ENCODE measurements at regions not wholly inside any gene's neighbourhood (a gene's known extent, or its start where the extent isn't known, plus 50 kb on each side); places are given as distances from the start of the nearest gene placed in this dataset.

DNA sequence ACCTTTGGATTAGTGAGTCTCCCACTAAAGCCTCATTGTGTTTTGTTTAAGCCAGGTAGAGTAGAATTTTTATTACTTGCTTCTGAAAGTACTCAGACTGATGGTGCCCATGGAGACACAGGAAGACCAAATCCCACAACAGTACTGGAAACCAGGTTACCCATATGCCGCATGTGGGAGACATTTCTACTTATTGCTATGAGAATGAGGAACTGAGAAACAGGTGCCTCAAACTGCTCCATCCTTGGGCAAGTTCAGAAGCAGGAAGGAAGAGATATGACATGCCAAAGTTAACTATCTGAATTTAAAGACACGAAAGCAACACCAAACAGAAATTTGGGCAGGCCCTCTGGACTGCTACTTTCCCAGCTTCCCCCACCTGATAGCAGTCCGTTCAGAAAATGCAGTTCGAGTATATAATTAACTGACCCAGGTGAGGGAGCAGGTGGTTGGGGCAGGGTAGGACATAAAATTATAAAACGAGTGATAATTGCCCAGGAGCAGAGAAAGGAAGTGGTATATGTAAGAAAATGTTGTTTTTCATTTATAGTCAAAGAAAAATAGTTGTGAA is 382.3 kb upstream of the MTPN start:
- Mint-ChIP-seq H3K36me3 (ENCODE audit: unreplicated experiment) (no peaks in the 10 kb centered on the region), H3K9me3 (ENCODE audit: unreplicated experiment) (no peaks in the 10 kb centered on the region), H3K4me1 (ENCODE audit: low read depth, unreplicated experiment) (no peaks in the 10 kb centered on the region), H3K27me3 (ENCODE audit: unreplicated experiment) (no peaks in the 10 kb centered on the region), H3K4me3 (ENCODE audit: unreplicated experiment) (no peak overlapping the region), H3K27ac (ENCODE audit: unreplicated experiment) (no peak overlapping the region)
- DNase-seq: no peak
- TF ChIP-seq, protein P1, sequence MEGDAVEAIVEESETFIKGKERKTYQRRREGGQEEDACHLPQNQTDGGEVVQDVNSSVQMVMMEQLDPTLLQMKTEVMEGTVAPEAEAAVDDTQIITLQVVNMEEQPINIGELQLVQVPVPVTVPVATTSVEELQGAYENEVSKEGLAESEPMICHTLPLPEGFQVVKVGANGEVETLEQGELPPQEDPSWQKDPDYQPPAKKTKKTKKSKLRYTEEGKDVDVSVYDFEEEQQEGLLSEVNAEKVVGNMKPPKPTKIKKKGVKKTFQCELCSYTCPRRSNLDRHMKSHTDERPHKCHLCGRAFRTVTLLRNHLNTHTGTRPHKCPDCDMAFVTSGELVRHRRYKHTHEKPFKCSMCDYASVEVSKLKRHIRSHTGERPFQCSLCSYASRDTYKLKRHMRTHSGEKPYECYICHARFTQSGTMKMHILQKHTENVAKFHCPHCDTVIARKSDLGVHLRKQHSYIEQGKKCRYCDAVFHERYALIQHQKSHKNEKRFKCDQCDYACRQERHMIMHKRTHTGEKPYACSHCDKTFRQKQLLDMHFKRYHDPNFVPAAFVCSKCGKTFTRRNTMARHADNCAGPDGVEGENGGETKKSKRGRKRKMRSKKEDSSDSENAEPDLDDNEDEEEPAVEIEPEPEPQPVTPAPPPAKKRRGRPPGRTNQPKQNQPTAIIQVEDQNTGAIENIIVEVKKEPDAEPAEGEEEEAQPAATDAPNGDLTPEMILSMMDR (IDR thresholded peaks at IDR 0.05; ENCODE audit: partially characterized antibody, unreplicated experiment): no peak

DNA sequence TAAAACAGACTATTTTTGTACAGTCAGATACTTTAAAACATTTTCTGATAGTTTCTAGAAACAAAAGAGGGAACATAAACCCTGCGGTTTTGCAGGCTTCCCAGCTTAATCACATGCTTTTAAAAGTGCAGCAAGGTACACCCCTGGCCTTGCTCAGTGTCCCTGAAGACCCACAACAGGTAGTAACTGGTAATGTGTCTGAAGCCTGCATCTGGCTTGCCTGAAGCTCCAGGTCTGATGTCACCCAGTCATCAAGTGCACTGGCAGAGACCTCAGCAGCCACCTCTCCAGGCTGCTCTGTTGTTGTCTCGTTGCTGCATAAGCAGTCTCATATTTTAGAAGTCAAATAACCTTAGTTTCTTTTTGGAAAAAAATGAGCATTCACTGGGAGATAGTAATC is 376.1 kb upstream of the MTPN start:
- H3K27ac Mint-ChIP-seq (ENCODE audit: unreplicated experiment): no peak overlapping the region
- no peak overlapping the region for H3K4me3 Mint-ChIP-seq (ENCODE audit: unreplicated experiment)
- H3K36me3 Mint-ChIP-seq (ENCODE audit: unreplicated experiment): no peaks in the 10 kb centered on the region
- H3K4me1 Mint-ChIP-seq (ENCODE audit: low read depth, unreplicated experiment): no peaks in the 10 kb centered on the region
- DNase-seq: no peak
- no peaks in the 10 kb centered on the region for H3K9me3 Mint-ChIP-seq (ENCODE audit: unreplicated experiment)
- H3K27me3 Mint-ChIP-seq (ENCODE audit: unreplicated experiment): no peaks in the 10 kb centered on the region
- TF ChIP-seq, protein P1 (IDR thresholded peaks at IDR 0.05; ENCODE audit: partially characterized antibody, unreplicated experiment): no peak

DNA sequence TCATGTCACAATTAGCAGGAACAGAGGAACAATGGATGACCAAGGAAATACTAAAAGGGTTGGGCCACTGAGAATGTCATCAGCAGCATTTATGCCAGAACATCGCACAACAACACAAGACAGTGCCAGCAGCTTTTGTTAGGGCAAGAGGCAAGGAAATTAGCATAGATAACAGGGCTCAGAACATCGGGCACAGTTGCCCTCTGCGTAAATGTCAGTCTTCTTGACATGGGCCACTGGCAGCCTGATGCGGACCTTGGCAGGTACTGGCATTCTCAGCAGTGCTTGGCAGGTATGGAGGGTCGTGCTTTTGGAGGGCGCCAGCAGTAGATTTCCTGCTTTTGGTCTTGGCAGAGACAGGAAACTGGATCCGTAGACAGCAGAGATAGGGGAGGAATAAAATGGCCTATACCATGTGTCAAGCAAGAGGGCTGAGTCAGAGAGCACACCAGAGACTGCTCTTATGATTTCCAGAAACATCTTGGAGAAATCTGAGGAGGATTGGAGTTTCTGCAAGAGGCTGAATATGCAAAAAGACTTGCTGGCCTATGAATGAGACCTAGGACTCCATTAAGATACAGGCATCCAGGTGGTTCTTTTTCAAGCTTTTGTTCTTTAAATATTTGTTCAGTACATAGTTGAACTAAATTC is 371.5 kb upstream of the MTPN start:
- Mint-ChIP-seq H3K9me3 (ENCODE audit: unreplicated experiment) (no peaks in the 10 kb centered on the region), H3K27me3 (ENCODE audit: unreplicated experiment) (no peaks in the 10 kb centered on the region), H3K27ac (ENCODE audit: unreplicated experiment) (no peak overlapping the region), H3K36me3 (ENCODE audit: unreplicated experiment) (no peaks in the 10 kb centered on the region), H3K4me1 (ENCODE audit: low read depth, unreplicated experiment) (no peaks in the 10 kb centered on the region), H3K4me3 (ENCODE audit: unreplicated experiment) (no peak overlapping the region)
- DNase-seq: no peak
- TF ChIP-seq, protein P1 (IDR thresholded peaks at IDR 0.05; ENCODE audit: partially characterized antibody, unreplicated experiment): no peak

DNA sequence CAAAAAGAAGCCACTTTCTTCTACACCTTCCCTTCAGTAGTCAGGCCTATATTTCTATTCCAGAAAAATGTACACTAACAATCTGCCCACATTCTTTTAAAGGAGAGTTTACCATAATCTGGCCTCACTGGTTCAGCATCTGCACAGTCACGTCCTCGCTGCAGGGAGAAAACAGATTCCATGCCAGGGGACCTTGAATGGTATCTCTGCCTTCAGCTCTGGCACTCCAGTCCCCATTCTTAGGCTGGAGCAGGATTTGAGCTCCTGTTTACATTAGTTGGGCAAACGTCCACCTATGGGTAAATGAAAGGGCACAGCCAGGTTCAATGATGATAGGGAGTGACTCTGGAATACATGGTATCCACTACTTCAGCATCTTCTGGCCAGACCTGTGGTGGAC is 371.0 kb upstream of the MTPN start:
- H3K27me3 Mint-ChIP-seq (ENCODE audit: unreplicated experiment): no peaks in the 10 kb centered on the region
- no peaks in the 10 kb centered on the region for H3K9me3 Mint-ChIP-seq (ENCODE audit: unreplicated experiment)
- no peak for DNase-seq
- H3K27ac Mint-ChIP-seq (ENCODE audit: unreplicated experiment): no peak overlapping the region
- TF ChIP-seq, protein P1 (IDR thresholded peaks at IDR 0.05; ENCODE audit: partially characterized antibody, unreplicated experiment): no peak
- H3K4me3 Mint-ChIP-seq (ENCODE audit: unreplicated experiment): no peak overlapping the region
- H3K36me3 Mint-ChIP-seq (ENCODE audit: unreplicated experiment): no peaks in the 10 kb centered on the region
- no peaks in the 10 kb centered on the region for H3K4me1 Mint-ChIP-seq (ENCODE audit: low read depth, unreplicated experiment)

DNA sequence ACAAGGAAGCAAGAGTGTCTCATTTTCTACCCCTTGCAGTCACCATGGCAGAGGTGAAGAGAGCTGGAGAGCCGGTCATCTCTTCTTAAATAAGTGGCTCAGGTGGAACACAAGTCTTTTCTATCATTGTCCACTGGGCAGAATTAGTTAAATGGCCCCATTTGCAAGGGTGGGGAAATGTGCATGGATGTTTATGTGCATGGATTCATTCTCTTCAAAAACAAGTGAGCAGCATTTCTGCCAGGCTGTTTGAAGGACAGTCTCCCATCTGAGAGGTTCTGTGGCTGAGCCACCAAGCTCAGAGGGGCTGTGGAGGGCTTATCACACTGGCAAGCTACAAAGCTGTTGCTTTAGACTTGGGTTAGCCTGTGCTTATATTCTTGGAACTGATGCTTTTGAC is 370.3 kb upstream of the MTPN start:
- TF ChIP-seq, protein P1 (IDR thresholded peaks at IDR 0.05; ENCODE audit: partially characterized antibody, unreplicated experiment): no peak
- no peaks in the 10 kb centered on the region for H3K9me3 Mint-ChIP-seq (ENCODE audit: unreplicated experiment)
- no peaks in the 10 kb centered on the region for H3K36me3 Mint-ChIP-seq (ENCODE audit: unreplicated experiment)
- H3K27ac Mint-ChIP-seq (ENCODE audit: unreplicated experiment): no peak overlapping the region
- DNase-seq: no peak
- no peaks in the 10 kb centered on the region for H3K27me3 Mint-ChIP-seq (ENCODE audit: unreplicated experiment)
- H3K4me1 Mint-ChIP-seq (ENCODE audit: low read depth, unreplicated experiment): no peaks in the 10 kb centered on the region
- no peak overlapping the region for H3K4me3 Mint-ChIP-seq (ENCODE audit: unreplicated experiment)

All from glutamatergic neuron (in vitro differentiated cells).